ENCODE measurements at regions not wholly inside any gene's neighbourhood (a gene's known extent, or its start where the extent isn't known, plus 50 kb on each side); places are given as distances from the start of the nearest gene placed in this dataset.

DNA sequence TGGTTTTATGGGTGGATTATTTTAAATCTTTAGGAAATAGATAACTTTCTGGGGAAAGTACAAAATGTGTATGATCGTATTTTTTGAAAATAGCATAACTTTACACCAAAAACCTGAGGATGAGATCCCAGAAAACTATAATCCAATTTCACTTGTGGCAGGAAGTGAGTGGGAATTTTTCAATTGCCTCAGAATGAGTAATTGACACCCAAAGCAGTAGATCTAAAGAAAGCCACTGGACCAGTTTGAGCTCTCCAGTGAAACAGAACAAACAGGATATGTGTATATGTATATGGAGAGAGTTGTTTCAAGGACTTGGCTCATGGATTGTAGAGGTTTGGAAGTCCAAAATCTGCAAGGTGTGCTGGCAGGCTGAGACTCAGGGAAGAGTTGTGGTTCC, 109.2 kb upstream of the SHB start:
- TF ChIP-seq, protein P1, sequence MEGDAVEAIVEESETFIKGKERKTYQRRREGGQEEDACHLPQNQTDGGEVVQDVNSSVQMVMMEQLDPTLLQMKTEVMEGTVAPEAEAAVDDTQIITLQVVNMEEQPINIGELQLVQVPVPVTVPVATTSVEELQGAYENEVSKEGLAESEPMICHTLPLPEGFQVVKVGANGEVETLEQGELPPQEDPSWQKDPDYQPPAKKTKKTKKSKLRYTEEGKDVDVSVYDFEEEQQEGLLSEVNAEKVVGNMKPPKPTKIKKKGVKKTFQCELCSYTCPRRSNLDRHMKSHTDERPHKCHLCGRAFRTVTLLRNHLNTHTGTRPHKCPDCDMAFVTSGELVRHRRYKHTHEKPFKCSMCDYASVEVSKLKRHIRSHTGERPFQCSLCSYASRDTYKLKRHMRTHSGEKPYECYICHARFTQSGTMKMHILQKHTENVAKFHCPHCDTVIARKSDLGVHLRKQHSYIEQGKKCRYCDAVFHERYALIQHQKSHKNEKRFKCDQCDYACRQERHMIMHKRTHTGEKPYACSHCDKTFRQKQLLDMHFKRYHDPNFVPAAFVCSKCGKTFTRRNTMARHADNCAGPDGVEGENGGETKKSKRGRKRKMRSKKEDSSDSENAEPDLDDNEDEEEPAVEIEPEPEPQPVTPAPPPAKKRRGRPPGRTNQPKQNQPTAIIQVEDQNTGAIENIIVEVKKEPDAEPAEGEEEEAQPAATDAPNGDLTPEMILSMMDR (IDR thresholded peaks at IDR 0.05): no peak
- TF ChIP-seq POLR2A (IDR thresholded peaks at IDR 0.05; ENCODE audit: low read depth): no peak
